Lower lobe of right lung (tissue), 2 donors: ENCODE measurements at regions not wholly inside any gene's neighbourhood (a gene's known extent, or its start where the extent isn't known, plus 50 kb on each side); places are given as distances from the start of the nearest gene placed in this dataset.

Experiments used
- ATAC-seq, 2 donors: fragments of 200-7000 bp; cut with Tn5 transposase; one replicate each; pipeline ENCODE4 v1.9.1; 2020 to 2022; ENCODE audit warnings: mild to moderate bottlenecking in 2 of 2, moderate library complexity in 2 of 2
- DNase-seq: peaks from one replicate; pipeline ENCODE4 v3.0.0-alpha.2; 2020
- H3K27ac ChIP-seq: fragments of 200-600 bp; one replicate; pipeline ENCODE4 v1.8.0; 2022
- H3K27me3 ChIP-seq: fragments of 200-600 bp; one replicate; pipeline ENCODE4 v1.8.0; 2022; ENCODE audit warnings: low read depth
- H3K36me3 ChIP-seq: fragments of 200-600 bp; one replicate; pipeline ENCODE4 v1.8.0; 2022; ENCODE audit warnings: mild to moderate bottlenecking
- H3K4me1 ChIP-seq: fragments of 200-600 bp; one replicate; pipeline ENCODE4 v1.8.0; 2022
- H3K4me3 ChIP-seq: fragments of 200-600 bp; one replicate; pipeline ENCODE4 v1.8.0; 2022; ENCODE audit warnings: mild to moderate bottlenecking
- H3K9me3 ChIP-seq: fragments of 200-600 bp; one replicate; pipeline ENCODE4 v1.8.0; 2022
- CTCF ChIP-seq: fragments of 200-600 bp; IDR thresholded peaks from one replicate; pipeline ENCODE4 v1.8.0; 2022; ENCODE audit warnings: antibody characterized with exemption, mild to moderate bottlenecking
- intact Hi-C: fragments of 100-400 bp; cut with DNase I; formaldehyde crosslinking; loops from one replicate; pipeline ENCODE4 v1.11.0; 2022
- donor health status: DM: no; HTN: yes; CAD: no; lungs with severe emphysema.

GRCh38 chr6:40681622-40682021, 94.5 kb upstream of the LRFN2 start:
- Histone ChIP-seq H3K27ac (no peak overlapping the region), H3K36me3 (no peaks in the 10 kb centered on the region), H3K4me1 (no peaks in the 10 kb centered on the region), H3K9me3 (peaks cover 5% of the 10 kb centered on the region), H3K4me3 (no peak overlapping the region), H3K27me3 (peaks cover 3% of the 10 kb centered on the region)
- DNase-seq: no peak
- no peak for TF ChIP-seq CTCF
- no peak for ATAC-seq
- intact Hi-C loops: no loop called here

GRCh38 chr6:40678941-40679340, 91.8 kb upstream of the LRFN2 start:
- no peaks in the 10 kb centered on the region for H3K4me1 ChIP-seq
- no peak for TF ChIP-seq CTCF
- no peak for ATAC-seq
- peaks cover 3% of the 10 kb centered on the region for H3K27me3 ChIP-seq
- H3K36me3 ChIP-seq: no peaks in the 10 kb centered on the region
- no peak overlapping the region for H3K4me3 ChIP-seq
- intact Hi-C loops: no loop called here
- no peaks in the 10 kb centered on the region for H3K9me3 ChIP-seq
- DNase-seq: no peak
- no peak overlapping the region for H3K27ac ChIP-seq

GRCh38 chr6:40674170-40674569, 87.0 kb upstream of the LRFN2 start:
- Histone ChIP-seq H3K36me3 (no peaks in the 10 kb centered on the region), H3K4me1 (no peaks in the 10 kb centered on the region), H3K27ac (no peak overlapping the region), H3K27me3 (peaks cover 3% of the 10 kb centered on the region), H3K4me3 (no peak overlapping the region), H3K9me3 (no peaks in the 10 kb centered on the region)
- DNase-seq (no peak), ATAC-seq (no peak)
- intact Hi-C loops: no loop called here
- TF ChIP-seq CTCF: no peak

GRCh38 chr6:40672087-40672486, 84.9 kb upstream of the LRFN2 start:
- Histone ChIP-seq H3K27ac (no peak overlapping the region), H3K36me3 (no peaks in the 10 kb centered on the region), H3K4me1 (no peaks in the 10 kb centered on the region), H3K9me3 (no peaks in the 10 kb centered on the region), H3K27me3 (no peaks in the 10 kb centered on the region), H3K4me3 (no peak overlapping the region)
- TF ChIP-seq CTCF: no peak
- no peak for DNase-seq
- no peak for ATAC-seq
- intact Hi-C loops: no loop called here

GRCh38 chr6:40671694-40672050, 84.5 kb upstream of the LRFN2 start:
- H3K4me1 ChIP-seq: no peaks in the 10 kb centered on the region
- H3K9me3 ChIP-seq: no peaks in the 10 kb centered on the region
- intact Hi-C loops: no loop called here
- no peaks in the 10 kb centered on the region for H3K27me3 ChIP-seq
- no peak overlapping the region for H3K4me3 ChIP-seq
- no peak for TF ChIP-seq CTCF
- no peak overlapping the region for H3K27ac ChIP-seq
- no peak for ATAC-seq
- no peak for DNase-seq
- no peaks in the 10 kb centered on the region for H3K36me3 ChIP-seq
